GM12878 (cell line): ENCODE measurements at regions not wholly inside any gene's neighbourhood (a gene's known extent, or its start where the extent isn't known, plus 50 kb on each side); places are given as distances from the start of the nearest gene placed in this dataset.

Experiments
- ATAC-seq: fragments of 200-7000 bp; cut with Tn5 transposase; 3 replicates; pipeline ENCODE4 v1.9.1; 2020; ENCODE audit warnings: mild to moderate bottlenecking, moderate library complexity
- BruUV-seq: library from RNA; stranded (reverse); fragments of 400-500 nt; replicated peaks from 2 replicates; lab custom pipeline; 2021; lab: Mats Ljungman, UMichigan
- CTCF ChIA-PET: fragments of 300-600 bp; sonication (Branson Sonifier 250); formaldehyde crosslinking; extraction: SDS; loops from one replicate; lab custom pipeline; 2021; ENCODE audit warnings: inconsistent platforms; lab: Yijun Ruan, JAX
- POLR2A ChIA-PET: fragments of 350-600 bp; formaldehyde crosslinking; extraction: SDS; loops from one replicate; lab custom pipeline; 2021; ENCODE audit warnings: inconsistent platforms; lab: Charles Lee
- RAD21 ChIA-PET: fragments of 300-600 bp; sonication (Branson Sonifier 250); formaldehyde crosslinking; loops from one replicate; lab custom pipeline; 2023; ENCODE audit warnings: antibody characterized with exemption; ENCODE audit not compliant: unreplicated experiment; lab: Charles Lee
- SMC1A ChIA-PET: fragments of 300-600 bp; sonication (Branson Sonifier 250); formaldehyde crosslinking; loops from one replicate; lab custom pipeline; 2023; ENCODE audit not compliant: unreplicated experiment, uncharacterized antibody; lab: Charles Lee
- DNase-seq: peaks from one replicate; pipeline ENCODE4 v3.0.0-alpha.2; 2011; ENCODE audit warnings: low read depth, low spot score
- FAIRE-seq: peaks from 3 replicates; lab custom pipeline; 2011; peaks lifted over from hg19 to GRCh38; lab: Jason Lieb, UNC
- H2AFZ ChIP-seq: 2 replicates; pipeline ENCODE4 v1.6.0; 2011; ENCODE audit warnings: low read depth, low read length, control low read depth; ENCODE audit not compliant: control insufficient read depth
- H3K27ac ChIP-seq: 2 replicates; pipeline ENCODE4 v1.5.1; 2011; ENCODE audit warnings: control low read depth; ENCODE audit not compliant: control insufficient read depth, insufficient read depth
- H3K27me3 ChIP-seq, 2 experiments: replicated peaks in 1 of 2; 2 replicates each; pipeline versions ENCODE4 v1.6.0 to v1.6.1; 2011; ENCODE audit warnings: low read length in 1 of 2; ENCODE audit not compliant: control insufficient read depth in 2 of 2, insufficient read depth in 2 of 2
- H3K36me3 ChIP-seq, 2 experiments: 2 replicates each; pipeline ENCODE4 v1.5.1; 2011; ENCODE audit warnings: low read length in 1 of 2; ENCODE audit not compliant: control insufficient read depth in 2 of 2, insufficient read depth in 2 of 2
- H3K4me1 ChIP-seq: 2 replicates; pipeline ENCODE4 v1.6.1; 2011; ENCODE audit warnings: mild to moderate bottlenecking, low read length, moderate library complexity, mixed read lengths; ENCODE audit not compliant: control insufficient read depth, insufficient read depth
- H3K4me2 ChIP-seq: 2 replicates; pipeline ENCODE4 v1.6.0; 2011; ENCODE audit warnings: control low read depth; ENCODE audit not compliant: control insufficient read depth, insufficient read depth
- H3K4me3 ChIP-seq: fragments of 200-600 bp; sonication (generic); 2 replicates; pipeline ENCODE4 v1.5.1; 2016
- H3K79me2 ChIP-seq: 2 replicates; pipeline ENCODE4 v1.6.0; 2011; ENCODE audit warnings: low read length; ENCODE audit not compliant: control insufficient read depth, insufficient read depth
- H3K9ac ChIP-seq: 2 replicates; pipeline ENCODE4 v1.8.0; 2011; ENCODE audit warnings: low read length, control low read depth, mixed read lengths; ENCODE audit not compliant: control insufficient read depth, insufficient read depth
- H3K9me3 ChIP-seq: replicated peaks from 3 replicates; pipeline ENCODE4 v1.5.1; 2011; ENCODE audit warnings: mild to moderate bottlenecking, low read length; ENCODE audit not compliant: control insufficient read depth, insufficient read depth
- H4K20me1 ChIP-seq: 2 replicates; pipeline ENCODE4 v1.6.0; 2011; ENCODE audit not compliant: control insufficient read depth, insufficient read depth
- BMI1 ChIP-seq: fragments of 450-650 bp; IDR thresholded peaks from 2 replicates; pipeline ENCODE4 v1.6.1; 2016; ENCODE audit warnings: mild to moderate bottlenecking, moderate library complexity, borderline replicate concordance
- CBFB ChIP-seq: IDR thresholded peaks from 2 replicates; pipeline ENCODE4 v1.6.1; 2016; ENCODE audit warnings: antibody characterized with exemption, low read depth
- CHD1 ChIP-seq: IDR thresholded peaks from 2 replicates; pipeline ENCODE4 v1.6.1; 2012; ENCODE audit warnings: low read depth, low read length, improper control_type of control experiment
- CHD4 ChIP-seq: fragments of 200-600 bp; sonication (generic); IDR thresholded peaks from 2 replicates; pipeline ENCODE4 v1.6.1; 2016; ENCODE audit warnings: mild to moderate bottlenecking
- EZH2 ChIP-seq: IDR thresholded peaks from 2 replicates; pipeline ENCODE4 v1.6.1; 2012; ENCODE audit warnings: low read depth, mild to moderate bottlenecking, control low read depth, inconsistent platforms, low read length, borderline replicate concordance; ENCODE audit not compliant: control insufficient read depth
- HDAC6 ChIP-seq: fragments of 200-600 bp; sonication (generic); IDR thresholded peaks from one replicate; pipeline ENCODE4 v1.8.0; 2017; ENCODE audit warnings: antibody characterized with exemption; ENCODE audit not compliant: unreplicated experiment
- MAX ChIP-seq: IDR thresholded peaks from 2 replicates; pipeline ENCODE4 v1.6.1; 2012; ENCODE audit warnings: low read depth, low read length, improper control_type of control experiment
- MYB ChIP-seq: fragments of 150-350 bp; IDR thresholded peaks from 2 replicates; pipeline ENCODE4 v1.6.1; 2014; ENCODE audit warnings: mild to moderate bottlenecking, low read depth, low read length, borderline replicate concordance
- NR2C1 ChIP-seq: fragments of 450-650 bp; IDR thresholded peaks from 2 replicates; pipeline ENCODE4 v1.6.1; 2017; ENCODE audit warnings: antibody characterized with exemption, mild to moderate bottlenecking, moderate library complexity
- POLR2A ChIP-seq: IDR thresholded peaks from 2 replicates; pipeline ENCODE4 v1.6.1; 2011; ENCODE audit warnings: low read depth, mild to moderate bottlenecking, low read length
- SIN3A ChIP-seq: IDR thresholded peaks from 2 replicates; pipeline ENCODE4 v1.6.1; 2012; ENCODE audit warnings: low read depth, low read length, improper control_type of control experiment
- SMARCA5 ChIP-seq: fragments of 450-650 bp; IDR thresholded peaks from 2 replicates; pipeline ENCODE4 v1.6.1; 2017; ENCODE audit warnings: mild to moderate bottlenecking
- SMC3 ChIP-seq: IDR thresholded peaks from 2 replicates; pipeline ENCODE4 v1.6.1; 2011; ENCODE audit warnings: low read length, improper control_type of control experiment, borderline replicate concordance
- TARDBP ChIP-seq: IDR thresholded peaks from 2 replicates; pipeline ENCODE4 v1.6.1; 2016; ENCODE audit warnings: borderline replicate concordance
- ZNF24 ChIP-seq: fragments of 450-650 bp; IDR thresholded peaks from 2 replicates; pipeline ENCODE4 v1.6.1; 2017; ENCODE audit warnings: antibody characterized with exemption, mild to moderate bottlenecking
- ZZZ3 ChIP-seq: IDR thresholded peaks from 2 replicates; pipeline ENCODE4 v1.6.1; 2011; ENCODE audit warnings: low read depth; ENCODE audit not compliant: control insufficient read depth, insufficient read length
- WGBS: methylation state at CpG from one replicate; pipeline ENCODE4 v1.1.6; 2016; ENCODE audit warnings: low lambda C conversion rate; ENCODE audit not compliant: insufficient replicate concordance, insufficient coverage; ENCODE audit errors: missing lambda C conversion rate; 5-methylcytosine and 5-hydroxymethylcytosine counted together
- in situ Hi-C: fragments of 300-500 bp; cut with MboI; formaldehyde crosslinking; loops from 9 replicates; pipeline ENCODE4 v1.14.3; 2018; ENCODE audit warnings: mixed read lengths
- intact Hi-C: fragments of 100-400 bp; cut with micrococcal nuclease; formaldehyde crosslinking; loops from one replicate; pipeline ENCODE4 v1.14.2; 2022; ENCODE audit not compliant: unreplicated experiment

GRCh38 chr9:79200336-79200735 is 371.4 kb upstream of the TLE4 start:
- H3K9me3 ChIP-seq, result no peaks in the 10 kb centered on the region
- H3K79me2 ChIP-seq, result no peaks in the 10 kb centered on the region
- no peaks in the 10 kb centered on the region for H3K36me3 ChIP-seq
- in situ Hi-C loops (no loop called here), intact Hi-C loops (loop anchor here (10.0 kb wide), 1 partner anchor 64 kb away; no protein-coding TSS in a partner anchor)
- no peak for ATAC-seq
- no peaks in the 10 kb centered on the region for H3K4me1 ChIP-seq
- no peak overlapping the region for H3K9ac ChIP-seq
- CTCF ChIA-PET, result no interaction called here
- H3K27me3 ChIP-seq, result no peaks in the 10 kb centered on the region
- H3K27ac ChIP-seq, result no peak overlapping the region
- no peak for FAIRE-seq
- POLR2A ChIA-PET, result no interaction called here
- no peak for TF ChIP-seq MYB
- no peak for TF ChIP-seq NR2C1
- RAD21 ChIA-PET, result no interaction called here
- no peak overlapping the region for H3K4me3 ChIP-seq
- WGBS, result 0% methylated on average over 1 of the region's 1 CpG
- SMC1A ChIA-PET, result no interaction called here
- H4K20me1 ChIP-seq, result no peaks in the 10 kb centered on the region
- no peak overlapping the region for H2AFZ ChIP-seq
- DNase-seq, result no peak
- no TSS peak for BruUV-seq
- no peak overlapping the region for H3K4me2 ChIP-seq

GRCh38 chr9:79201636-79202035 is 370.1 kb upstream of the TLE4 start:
- ChIA-PET CTCF (no interaction called here), POLR2A (no interaction called here)
- intact Hi-C loops, result loop anchor here (10.0 kb wide), 1 partner anchor 63 kb away; no protein-coding TSS in a partner anchor

More at GRCh38 chr9:79201636-79202035, 370.1 kb upstream of the TLE4 start:
- SMC1A ChIA-PET, result interaction anchor here (0.7 to 1.1 kb wide), 2 partner anchors 17 to 73 kb away, joined by 3 read pairs; no protein-coding TSS in a partner anchor
- no peak overlapping the region for H3K4me3 ChIP-seq
- in situ Hi-C loops, result no loop called here
- ATAC-seq, result no peak
- no peak for TF ChIP-seq CHD1
- TF ChIP-seq EZH2, result no peak
- no peak for TF ChIP-seq CHD4
- TF ChIP-seq SIN3A, result no peak
- TF ChIP-seq SMC3, result no peak
- TF ChIP-seq CBFB, result no peak
- no peak for TF ChIP-seq TARDBP
- TF ChIP-seq MAX, result no peak
- no peak for TF ChIP-seq ZZZ3
- TF ChIP-seq BMI1, result no peak
- no peak for TF ChIP-seq ZNF24
- no peak for TF ChIP-seq HDAC6
- TF ChIP-seq POLR2A, result no peak
- TF ChIP-seq SMARCA5, result no peak
- TF ChIP-seq, all 136 proteins: peak for 0
- no TSS peak for BruUV-seq
- RAD21 ChIA-PET, result no interaction called here
- no peaks in the 10 kb centered on the region for H3K79me2 ChIP-seq
- DNase-seq (no peak), FAIRE-seq (no peak)
- no peaks in the 10 kb centered on the region for H3K27me3 ChIP-seq
- no peaks in the 10 kb centered on the region for H3K36me3 ChIP-seq
- WGBS, result 0% methylated on average over 2 of the region's 2 CpGs
- H2AFZ ChIP-seq, result no peak overlapping the region
- H3K4me2 ChIP-seq, result no peak overlapping the region
- H4K20me1 ChIP-seq, result no peaks in the 10 kb centered on the region
- H3K4me1 ChIP-seq, result no peaks in the 10 kb centered on the region
- no peak overlapping the region for H3K9ac ChIP-seq
- H3K27ac ChIP-seq, result no peak overlapping the region
- H3K9me3 ChIP-seq, result no peaks in the 10 kb centered on the region
